ENCODE measurements at regions not wholly inside any gene's neighbourhood (a gene's known extent, or its start where the extent isn't known, plus 50 kb on each side); places are given as distances from the start of the nearest gene placed in this dataset.

DNA sequence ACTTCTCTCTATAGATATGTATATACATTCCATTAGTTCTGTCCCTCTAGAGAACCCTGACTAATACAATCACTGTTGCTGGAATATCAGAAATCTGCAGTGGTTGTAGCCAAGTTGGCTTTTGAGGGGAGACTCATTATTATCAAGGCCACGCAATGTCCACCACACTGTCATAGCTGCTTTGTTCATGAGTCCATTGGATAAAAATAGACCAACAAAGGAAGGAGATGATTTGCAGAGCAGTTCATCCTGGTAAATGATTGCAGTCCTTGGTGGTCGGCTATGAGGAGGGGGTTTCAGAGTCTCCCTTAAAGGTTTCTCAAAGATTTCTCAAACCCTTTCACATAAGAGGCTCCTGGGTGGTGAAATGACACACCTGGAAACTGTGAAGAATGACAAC lies 192.8 kb upstream of the ANKH start:
- no peaks in the 10 kb centered on the region for H3K4me1 ChIP-seq (ENCODE audit: control insufficient read depth in 2 of 2, insufficient read depth in 2 of 2, low read length in 2 of 2)
- H4K20me1 ChIP-seq (ENCODE audit: control insufficient read depth, insufficient read depth, low read length, poor library complexity, severe bottlenecking), result no peaks in the 10 kb centered on the region
- POLR2A ChIA-PET, result no interaction called here
- 100% methylated on average over 1 of the region's 2 CpGs for WGBS (ENCODE audit: insufficient coverage)
- H3K4me3 Mint-ChIP-seq, result no peak overlapping the region
- CTCF ChIA-PET, result no interaction called here
- no peak overlapping the region for H3K27ac ChIP-seq (ENCODE audit: low read length in 2 of 2)
- ATAC-seq (ENCODE audit: low read depth) (no peak), DNase-seq (no peak)
- no peak overlapping the region for H3K27ac Mint-ChIP-seq
- H3K36me3 ChIP-seq (replicated peaks in 1 of 2; ENCODE audit: control extremely low read depth in 1 of 2, control insufficient read depth in 1 of 2, extremely low read depth in 1 of 2, insufficient read depth in 2 of 2, low read length in 1 of 2), result no peaks in the 10 kb centered on the region
- intact Hi-C loops (cut with micrococcal nuclease), result no loop called here
- H3K79me2 ChIP-seq (ENCODE audit: control insufficient read depth, insufficient read depth, low read length), result no peaks in the 10 kb centered on the region
- H3K27me3 ChIP-seq (replicated peaks in 1 of 4; ENCODE audit: control extremely low read depth in 1 of 4, control insufficient read depth in 3 of 4, insufficient read depth in 4 of 4, low read length in 3 of 4), result peaks cover 0 to 6% (median 0%) of the 10 kb centered on the region in 4 experiments
- no peak overlapping the region for H3K4me2 ChIP-seq (replicated peaks; ENCODE audit: low read depth, low read length, poor library complexity, severe bottlenecking)
- no peaks in the 10 kb centered on the region for H3K9me3 Mint-ChIP-seq (ENCODE audit: insufficient read depth)
- H3K9ac ChIP-seq (ENCODE audit: low read length), result no peak overlapping the region
- no peak overlapping the region for H3K4me3 ChIP-seq (ENCODE audit: control extremely low read depth in 1 of 5, extremely low read depth in 1 of 5, insufficient read depth in 1 of 5, low read depth in 2 of 5, low read length in 4 of 5)
- TF ChIP-seq, protein P1, sequence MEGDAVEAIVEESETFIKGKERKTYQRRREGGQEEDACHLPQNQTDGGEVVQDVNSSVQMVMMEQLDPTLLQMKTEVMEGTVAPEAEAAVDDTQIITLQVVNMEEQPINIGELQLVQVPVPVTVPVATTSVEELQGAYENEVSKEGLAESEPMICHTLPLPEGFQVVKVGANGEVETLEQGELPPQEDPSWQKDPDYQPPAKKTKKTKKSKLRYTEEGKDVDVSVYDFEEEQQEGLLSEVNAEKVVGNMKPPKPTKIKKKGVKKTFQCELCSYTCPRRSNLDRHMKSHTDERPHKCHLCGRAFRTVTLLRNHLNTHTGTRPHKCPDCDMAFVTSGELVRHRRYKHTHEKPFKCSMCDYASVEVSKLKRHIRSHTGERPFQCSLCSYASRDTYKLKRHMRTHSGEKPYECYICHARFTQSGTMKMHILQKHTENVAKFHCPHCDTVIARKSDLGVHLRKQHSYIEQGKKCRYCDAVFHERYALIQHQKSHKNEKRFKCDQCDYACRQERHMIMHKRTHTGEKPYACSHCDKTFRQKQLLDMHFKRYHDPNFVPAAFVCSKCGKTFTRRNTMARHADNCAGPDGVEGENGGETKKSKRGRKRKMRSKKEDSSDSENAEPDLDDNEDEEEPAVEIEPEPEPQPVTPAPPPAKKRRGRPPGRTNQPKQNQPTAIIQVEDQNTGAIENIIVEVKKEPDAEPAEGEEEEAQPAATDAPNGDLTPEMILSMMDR (IDR thresholded peaks at IDR 0.05), result no peak
- TF ChIP-seq EZH2 (IDR thresholded peaks at IDR 0.05; ENCODE audit: borderline replicate concordance, insufficient read depth, low read depth, low read length, poor library complexity, severe bottlenecking), result no peak
- no peaks in the 10 kb centered on the region for H3K4me1 Mint-ChIP-seq
- peaks cover 0 to 5% (median 0%) of the 10 kb centered on the region in 3 donors for H3K9me3 ChIP-seq (ENCODE audit: control extremely low read depth in 1 of 3, control insufficient read depth in 2 of 3, insufficient read depth in 1 of 3, low read length in 2 of 3)
- peaks cover 3% of the 10 kb centered on the region for H3K27me3 Mint-ChIP-seq
- no peak overlapping the region for H2AFZ ChIP-seq (ENCODE audit: insufficient read depth, low read depth, low read length, poor library complexity, severe bottlenecking)

DNA sequence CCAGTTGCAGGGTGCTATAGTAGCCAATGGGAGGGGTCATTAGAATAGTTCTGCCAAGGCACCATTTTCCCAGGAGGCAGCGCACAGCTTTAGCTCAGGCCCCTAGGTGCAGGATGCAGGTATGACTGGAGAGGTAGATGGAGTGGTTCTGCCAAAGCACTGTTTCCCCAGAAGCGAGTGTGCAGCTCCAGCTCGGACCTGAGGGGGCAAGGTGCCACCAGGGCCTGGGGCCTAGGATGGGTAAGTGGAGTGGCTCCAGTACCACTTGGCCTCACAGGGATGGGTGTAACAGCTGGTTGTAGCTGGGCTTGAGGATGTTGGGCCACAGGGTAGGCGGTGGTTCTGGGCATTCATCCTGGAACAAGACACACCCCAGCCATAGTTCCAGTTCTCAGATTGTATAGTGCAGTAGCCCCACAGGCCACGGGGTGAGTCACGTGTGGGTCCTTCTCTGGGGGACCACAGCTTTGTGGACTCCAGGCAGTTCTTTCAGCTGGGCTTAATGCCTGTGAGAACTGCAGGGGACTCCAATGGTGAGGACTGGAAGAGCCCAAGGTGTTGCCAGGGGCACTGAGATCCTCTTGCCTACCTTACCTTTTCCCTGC lies 185.5 kb upstream of the ANKH start:
- H3K27me3 ChIP-seq (replicated peaks in 1 of 4; ENCODE audit: control extremely low read depth in 1 of 4, control insufficient read depth in 3 of 4, insufficient read depth in 4 of 4, low read length in 3 of 4), result peaks cover 0 to 12% (median 0%) of the 10 kb centered on the region in 4 experiments
- H3K4me1 Mint-ChIP-seq, result no peaks in the 10 kb centered on the region
- H3K9ac ChIP-seq (ENCODE audit: low read length), result no peak overlapping the region
- H3K36me3 ChIP-seq (replicated peaks in 1 of 2; ENCODE audit: control extremely low read depth in 1 of 2, control insufficient read depth in 1 of 2, extremely low read depth in 1 of 2, insufficient read depth in 2 of 2, low read length in 1 of 2), result no peaks in the 10 kb centered on the region
- H2AFZ ChIP-seq (ENCODE audit: insufficient read depth, low read depth, low read length, poor library complexity, severe bottlenecking), result no peak overlapping the region
- ATAC-seq (ENCODE audit: low read depth) (no peak), DNase-seq (no peak)
- no peak overlapping the region for H3K4me2 ChIP-seq (replicated peaks; ENCODE audit: low read depth, low read length, poor library complexity, severe bottlenecking)
- H3K9me3 Mint-ChIP-seq (ENCODE audit: insufficient read depth), result no peaks in the 10 kb centered on the region
- POLR2A ChIA-PET, result no interaction called here
- CTCF ChIA-PET, result no interaction called here
- WGBS (ENCODE audit: insufficient coverage), result 91% methylated on average over 6 of the region's 6 CpGs
- no peaks in the 10 kb centered on the region for H4K20me1 ChIP-seq (ENCODE audit: control insufficient read depth, insufficient read depth, low read length, poor library complexity, severe bottlenecking)
- H3K79me2 ChIP-seq (ENCODE audit: control insufficient read depth, insufficient read depth, low read length), result no peaks in the 10 kb centered on the region
- H3K4me3 ChIP-seq (ENCODE audit: control extremely low read depth in 1 of 5, extremely low read depth in 1 of 5, insufficient read depth in 1 of 5, low read depth in 2 of 5, low read length in 4 of 5), result no peak overlapping the region
- no peak overlapping the region for H3K4me3 Mint-ChIP-seq
- H3K4me1 ChIP-seq (ENCODE audit: control insufficient read depth in 2 of 2, insufficient read depth in 2 of 2, low read length in 2 of 2), result no peaks in the 10 kb centered on the region
- intact Hi-C loops (cut with micrococcal nuclease), result no loop called here
- no peak overlapping the region for H3K27ac ChIP-seq (ENCODE audit: low read length in 2 of 2)
- H3K27me3 Mint-ChIP-seq, result peaks cover 34% of the 10 kb centered on the region
- peaks cover 0 to 11% (median 0%) of the 10 kb centered on the region in 3 donors for H3K9me3 ChIP-seq (ENCODE audit: control extremely low read depth in 1 of 3, control insufficient read depth in 2 of 3, insufficient read depth in 1 of 3, low read length in 2 of 3)
- TF ChIP-seq, protein P1 (IDR thresholded peaks at IDR 0.05), result no peak
- no peak for TF ChIP-seq EZH2 (IDR thresholded peaks at IDR 0.05; ENCODE audit: borderline replicate concordance, insufficient read depth, low read depth, low read length, poor library complexity, severe bottlenecking)
- no peak overlapping the region for H3K27ac Mint-ChIP-seq

All from B cell (primary cell).